Pancreas (tissue), 10 donors: ENCODE measurements at regions not wholly inside any gene's neighbourhood (a gene's known extent, or its start where the extent isn't known, plus 50 kb on each side); places are given as distances from the start of the nearest gene placed in this dataset.
A peak's percentile ranks its signal among the peaks of the same experiment; 100 is the strongest.

Experiments
- ATAC-seq, 4 donors: fragments of 200-7000 bp; cut with Tn5 transposase; one replicate each; pipeline versions ENCODE4 v1.8.0 to v1.9.1; 2020; ENCODE audit warnings: mild to moderate bottlenecking in 4 of 4, moderate library complexity in 4 of 4
- DNase-seq, 6 donors: peaks; one replicate each; pipeline ENCODE4 v3.0.0-alpha.2; 2020
- FAIRE-seq: peaks from 2 replicates; lab custom pipeline; 2012; peaks lifted over from hg19 to GRCh38; lab: Jason Lieb, UNC
- H3K27ac ChIP-seq, 4 donors: fragments of 200-600 bp; sonication (generic); 1 replicate in 3 of 4; 2 replicates in 1 of 4; pipeline versions ENCODE4 v1.5.0 to v1.8.0; 2020
- H3K27me3 ChIP-seq, 4 donors: fragments of 200-600 bp; one replicate each; pipeline ENCODE4 v1.8.0; 2021
- H3K36me3 ChIP-seq, 3 donors: fragments of 200-600 bp; sonication (generic) in 1 of 3; one replicate each; pipeline versions ENCODE4 v1.5.0 to v1.8.0; 2020 to 2021
- H3K4me1 ChIP-seq, 3 donors: fragments of 200-600 bp; one replicate each; pipeline ENCODE4 v1.8.0; 2021
- H3K4me3 ChIP-seq, 4 donors: fragments of 200-600 bp; sonication (generic) in 2 of 4; one replicate each; pipeline versions ENCODE4 v1.5.0 to v1.8.0; 2020 to 2021
- H3K9me3 ChIP-seq, 4 donors: fragments of 200-600 bp; one replicate each; pipeline ENCODE4 v1.8.0; 2021
- CTCF ChIP-seq, 4 donors: fragments of 200-600 bp; sonication (generic) in 3 of 4; IDR thresholded peaks; one replicate each; pipeline versions ENCODE4 v1.5.0 to v1.8.0; 2021; ENCODE audit warnings: antibody characterized with exemption in 4 of 4
- WGBS, 2 donors: extraction: QIAGEN DNeasy Blood & Tissue Kit; methylation state at CpG; one replicate each; pipeline ENCODE4 v1.1.7; 2013; 5-methylcytosine and 5-hydroxymethylcytosine counted together
- intact Hi-C, 3 donors: fragments of 100-400 bp; cut with DNase I; formaldehyde crosslinking; loops; one replicate each; pipeline versions ENCODE4 v1.11.1 to v1.14.2; 2022
- donor health status: healthy with polysubstance abuse.
- donor health status: DM: no; HTN: no; CAD: no; lungs with moderate emphysema.
- donor health status: DM: no; HTN: no; CAD: no.
- donor health status: control.
- donor health status: control.
- donor health status: Bipolar disorder and iron deficiency.
- donor health status: DM: yes; HTN: yes; CAD: no.
- donor health status: DM: no; HTN: no; CAD: no.
- donor health status: DM: no; HTN: no; CAD: no.
- donor health status: DM: yes; HTN: yes; CAD: no.

DNA sequence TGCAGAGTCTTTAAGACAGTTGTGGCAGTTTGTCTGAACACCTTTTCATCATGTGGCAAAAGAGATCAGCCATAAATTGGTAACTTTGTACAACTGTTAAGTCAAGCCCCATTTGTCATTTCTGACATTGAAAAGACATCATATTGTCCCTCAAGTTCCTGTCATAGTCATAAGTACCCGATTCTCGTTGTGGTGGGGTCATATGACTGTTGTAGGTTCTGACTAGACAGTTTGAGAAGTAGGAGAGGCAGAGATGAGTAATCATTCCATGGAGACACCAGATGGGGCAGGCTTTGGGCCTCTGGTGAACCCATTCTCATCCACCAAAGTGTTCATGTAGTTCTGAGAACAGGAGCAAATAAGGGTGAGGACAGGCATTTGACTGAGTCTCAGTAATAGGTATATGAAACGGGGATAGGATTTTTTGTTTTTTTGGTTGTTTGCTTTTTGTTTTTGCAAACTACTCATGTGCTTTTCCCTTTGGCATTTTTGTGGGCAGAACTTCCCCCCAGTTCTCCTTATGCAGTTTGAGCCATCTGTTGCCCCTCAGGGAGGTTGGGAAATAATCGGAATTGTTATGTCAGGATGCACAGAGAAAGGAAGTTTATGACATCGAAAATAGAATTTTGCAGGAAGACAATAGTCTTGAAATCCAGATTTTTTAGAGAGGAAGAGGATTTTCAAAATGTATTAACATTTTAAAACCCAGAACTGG lies 86.9 kb upstream of the KCNE2 start:
- no peak overlapping the region for H3K27ac ChIP-seq

DNA sequence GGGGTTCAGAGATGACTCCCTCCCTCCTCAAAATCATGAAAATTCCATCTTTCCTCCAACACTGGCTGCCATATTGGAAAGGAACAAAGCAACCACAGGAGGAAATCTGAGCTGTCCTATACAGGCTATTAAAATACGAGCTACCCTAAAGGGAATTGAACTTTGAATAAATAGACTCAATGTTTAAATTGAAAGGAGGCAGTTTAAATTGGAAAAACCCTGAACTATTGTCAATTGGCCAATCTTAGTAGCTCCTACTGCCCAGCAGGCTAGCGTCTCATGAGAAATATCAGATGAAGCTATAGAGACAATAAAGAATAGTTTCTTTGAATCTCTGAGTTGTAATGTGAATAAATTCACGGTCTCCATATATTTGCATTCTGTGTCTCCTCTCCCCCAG lies 85.4 kb upstream of the KCNE2 start:
- ATAC-seq, result no peak
- WGBS, 2 donors, result 89 to 90% methylated on average over 3 of the region's 3 CpGs
- intact Hi-C loops, result no loop called here
- Histone ChIP-seq H3K4me1 (no peaks in the 10 kb centered on the region), H3K27me3 (no peaks in the 10 kb centered on the region), H3K9me3 (no peaks in the 10 kb centered on the region), H3K4me3 (no peak overlapping the region), H3K27ac (no peak overlapping the region), H3K36me3 (no peaks in the 10 kb centered on the region)
- DNase-seq, result no peak
- no peak for FAIRE-seq
- no peak for TF ChIP-seq CTCF (IDR thresholded peaks at IDR 0.05)

More for the DNA sequence above, 86.9 kb upstream of the KCNE2 start:
- DNase-seq (no peak), ATAC-seq (no peak), FAIRE-seq (no peak)
- H3K4me1 ChIP-seq, result no peaks in the 10 kb centered on the region
- intact Hi-C loops, result no loop called here
- 68 to 79% methylated on average over 5 of the region's 5 CpGs for WGBS, 2 donors
- TF ChIP-seq CTCF (IDR thresholded peaks at IDR 0.05), result no peak
- H3K27me3 ChIP-seq, result no peaks in the 10 kb centered on the region
- H3K4me3 ChIP-seq, result no peak overlapping the region
- H3K9me3 ChIP-seq, result no peaks in the 10 kb centered on the region
- H3K36me3 ChIP-seq, result no peaks in the 10 kb centered on the region

- FAIRE-seq (no peak), DNase-seq (no peak), ATAC-seq (no peak)
- 73 to 84% methylated on average over 6 of the region's 6 CpGs for WGBS, 2 donors
- Histone ChIP-seq H3K27me3 (no peaks in the 10 kb centered on the region), H3K4me1 (no peaks in the 10 kb centered on the region), H3K9me3 (no peaks in the 10 kb centered on the region), H3K27ac (no peak overlapping the region), H3K4me3 (no peak overlapping the region), H3K36me3 (no peaks in the 10 kb centered on the region)
- TF ChIP-seq CTCF (IDR thresholded peaks at IDR 0.05), result no peak
- intact Hi-C loops, result no loop called here
These were observed 84.5 kb upstream of the KCNE2 start for GRCh38 chr21:34279285-34279684.

GRCh38 chr21:34279883-34280282 lies 83.9 kb upstream of the KCNE2 start:
- Histone ChIP-seq H3K27ac (no peak overlapping the region), H3K36me3 (no peaks in the 10 kb centered on the region), H3K9me3 (no peaks in the 10 kb centered on the region), H3K27me3 (no peaks in the 10 kb centered on the region), H3K4me3 (no peak overlapping the region), H3K4me1 (no peaks in the 10 kb centered on the region)
- ATAC-seq (no peak), DNase-seq (no peak), FAIRE-seq (no peak)
- WGBS, 2 donors, result 41 to 43% methylated on average over 3 of the region's 3 CpGs
- TF ChIP-seq CTCF (IDR thresholded peaks at IDR 0.05), result no peak
- intact Hi-C loops, result no loop called here

GRCh38 chr21:34280389-34280795 lies 83.4 kb upstream of the KCNE2 start:
- H3K9me3 ChIP-seq, result no peaks in the 10 kb centered on the region
- H3K27me3 ChIP-seq, result no peaks in the 10 kb centered on the region
- ATAC-seq (peak in 2 of 4 donors; percentile 32 to 44), DNase-seq (no peak), FAIRE-seq (no peak)
- no peak for TF ChIP-seq CTCF (IDR thresholded peaks at IDR 0.05)
- no peaks in the 10 kb centered on the region for H3K36me3 ChIP-seq
- no peak overlapping the region for H3K4me3 ChIP-seq
- WGBS, 2 donors, result 67 to 68% methylated on average over 6 of the region's 6 CpGs
- H3K27ac ChIP-seq, result no peak overlapping the region
- H3K4me1 ChIP-seq, result no peaks in the 10 kb centered on the region
- intact Hi-C loops, result no loop called here
